GM12891 (cell line): ENCODE measurements at regions not wholly inside any gene's neighbourhood (a gene's known extent, or its start where the extent isn't known, plus 50 kb on each side); places are given as distances from the start of the nearest gene placed in this dataset.

Experiments
- DNase-seq: peaks from one replicate; pipeline ENCODE4 v3.0.0; 2011; ENCODE audit warnings: low spot score; ENCODE audit not compliant: insufficient read length
- FAIRE-seq: peaks from 2 replicates; lab custom pipeline; 2011; peaks lifted over from hg19 to GRCh38; lab: Jason Lieb, UNC
- PAX5 ChIP-seq: IDR thresholded peaks from 2 replicates; pipeline ENCODE4 v1.6.1; 2011; ENCODE audit warnings: low read length, moderate library complexity, mild to moderate bottlenecking; ENCODE audit not compliant: insufficient read depth, severe bottlenecking
- POLR2A ChIP-seq: IDR thresholded peaks from 2 replicates; pipeline ENCODE4 v1.6.1; 2011; ENCODE audit warnings: low read depth, low read length, control low read depth
- POLR2AphosphoS5 ChIP-seq: IDR thresholded peaks from 2 replicates; pipeline ENCODE4 v1.6.1; 2011; ENCODE audit warnings: low read depth, low read length, control low read depth
- POU2F2 ChIP-seq: IDR thresholded peaks from 2 replicates; pipeline ENCODE4 v1.6.1; 2011; ENCODE audit warnings: low read depth, mild to moderate bottlenecking, control low read depth, low read length, moderate library complexity
- SPI1 ChIP-seq: IDR thresholded peaks from 2 replicates; pipeline ENCODE4 v1.6.1; 2011; ENCODE audit warnings: low read depth, low read length, control low read depth
- TAF1 ChIP-seq: IDR thresholded peaks from 2 replicates; pipeline ENCODE4 v1.6.1; 2011; ENCODE audit warnings: low read depth, low read length, control low read depth

GRCh38 chr7:26550492-26550891 lies 258.8 kb downstream of the SNX10 start:
- FAIRE-seq: no peak

GRCh38 chr7:26551740-26552139 lies 260.1 kb downstream of the SNX10 start:
- no peak for DNase-seq
- no peak for FAIRE-seq
- TF ChIP-seq POLR2A (no peak), POU2F2 (no peak), SPI1 (no peak), PAX5 (no peak), POLR2AphosphoS5 (no peak), TAF1 (no peak)

More at GRCh38 chr7:26550492-26550891, 258.8 kb downstream of the SNX10 start:
- no peak for DNase-seq
- no peak for TF ChIP-seq TAF1
- no peak for TF ChIP-seq POLR2AphosphoS5
- no peak for TF ChIP-seq POU2F2
- no peak for TF ChIP-seq POLR2A
- no peak for TF ChIP-seq PAX5
- no peak for TF ChIP-seq SPI1

GRCh38 chr7:26553128-26553527 lies 261.5 kb downstream of the SNX10 start:
- TF ChIP-seq POLR2AphosphoS5 (no peak), PAX5 (no peak), TAF1 (no peak)
- no peak for DNase-seq
- no peak for FAIRE-seq

GRCh38 chr7:26553582-26553981 lies 261.9 kb downstream of the SNX10 start:
- DNase-seq (no peak), FAIRE-seq (no peak)
- TF ChIP-seq TAF1 (no peak), SPI1 (no peak), POU2F2 (no peak), POLR2AphosphoS5 (no peak), PAX5 (no peak), POLR2A (no peak)

GRCh38 chr7:26554952-26555351 lies 263.3 kb downstream of the SNX10 start:
- TF ChIP-seq TAF1 (no peak), SPI1 (no peak)
- DNase-seq (no peak), FAIRE-seq (no peak)

- FAIRE-seq (no peak), DNase-seq (no peak)
- TF ChIP-seq POLR2A (no peak), TAF1 (no peak), PAX5 (no peak), SPI1 (no peak), POU2F2 (no peak), POLR2AphosphoS5 (no peak)
These were observed 264.6 kb downstream of the SNX10 start for GRCh38 chr7:26556061-26556881.

GRCh38 chr7:26560526-26561256 lies 269.0 kb downstream of the SNX10 start:
- DNase-seq (no peak), FAIRE-seq (no peak)
- TF ChIP-seq SPI1 (no peak), POU2F2 (no peak), POLR2A (no peak), TAF1 (no peak), POLR2AphosphoS5 (no peak), PAX5 (no peak)

GRCh38 chr7:26562841-26563240 lies 271.2 kb downstream of the SNX10 start:
- no peak for DNase-seq
- FAIRE-seq: no peak
- TF ChIP-seq SPI1 (no peak), TAF1 (no peak), PAX5 (no peak), POLR2AphosphoS5 (no peak), POU2F2 (no peak), POLR2A (no peak)

- TF ChIP-seq POU2F2: no peak
- no peak for TF ChIP-seq PAX5
- FAIRE-seq: no peak
- DNase-seq: no peak
These were observed 271.7 kb downstream of the SNX10 start for GRCh38 chr7:26563406-26563805.

GRCh38 chr7:26567266-26567665 lies 275.6 kb downstream of the SNX10 start:
- DNase-seq (no peak), FAIRE-seq (no peak)
- TF ChIP-seq POLR2A: no peak
- TF ChIP-seq POLR2AphosphoS5: no peak
- TF ChIP-seq POU2F2: no peak
- no peak for TF ChIP-seq SPI1
- TF ChIP-seq TAF1: no peak
- no peak for TF ChIP-seq PAX5
